ENCODE measurements at regions not wholly inside any gene's neighbourhood (a gene's known extent, or its start where the extent isn't known, plus 50 kb on each side); places are given as distances from the start of the nearest gene placed in this dataset.

GRCh38 chr17:68694791-68695485 is 93.8 kb upstream of the FAM20A start:
- Histone ChIP-seq H3K36me3 (ENCODE audit: control insufficient read depth, insufficient read depth, low read length) (no peaks in the 10 kb centered on the region), H3K27ac (ENCODE audit: low read depth, low read length) (no peak overlapping the region), H3K9me3 (ENCODE audit: control insufficient read depth, insufficient read depth, low read length) (no peaks in the 10 kb centered on the region), H3K4me3 (ENCODE audit: low read depth, low read length) (no peak overlapping the region), H3K27me3 (ENCODE audit: control insufficient read depth, insufficient read depth, low read length) (peaks cover 3% of the 10 kb centered on the region), H3K4me1 (ENCODE audit: control insufficient read depth, insufficient read depth, low read length) (no peaks in the 10 kb centered on the region)
- DNase-seq (ENCODE audit: low read depth in 4 of 6, low spot score in 6 of 6): no peak
- WGBS (ENCODE audit: insufficient coverage): 91% methylated on average over 3 of the region's 6 CpGs

- 94% methylated on average over 8 of the region's 8 CpGs for WGBS (ENCODE audit: insufficient coverage)
- H3K27me3 ChIP-seq (ENCODE audit: control insufficient read depth, insufficient read depth, low read length): peaks cover 3% of the 10 kb centered on the region
- no peaks in the 10 kb centered on the region for H3K4me1 ChIP-seq (ENCODE audit: control insufficient read depth, insufficient read depth, low read length)
- H3K9me3 ChIP-seq (ENCODE audit: control insufficient read depth, insufficient read depth, low read length): no peaks in the 10 kb centered on the region
- no peak overlapping the region for H3K4me3 ChIP-seq (ENCODE audit: low read depth, low read length)
- no peak overlapping the region for H3K27ac ChIP-seq (ENCODE audit: low read depth, low read length)
- DNase-seq (ENCODE audit: low read depth in 4 of 6, low spot score in 6 of 6): no peak
- H3K36me3 ChIP-seq (ENCODE audit: control insufficient read depth, insufficient read depth, low read length): no peaks in the 10 kb centered on the region
Measured at GRCh38 chr17:68693896-68694295, 92.7 kb upstream of the FAM20A start.

GRCh38 chr17:68693466-68693865 is 92.3 kb upstream of the FAM20A start:
- H3K9me3 ChIP-seq (ENCODE audit: control insufficient read depth, insufficient read depth, low read length): no peaks in the 10 kb centered on the region
- WGBS (ENCODE audit: insufficient coverage): no CpG with 5 or more reads among the region's 1 CpG

GRCh38 chr17:68686108-68686988 is 85.2 kb upstream of the FAM20A start:
- H3K27ac ChIP-seq (ENCODE audit: low read depth, low read length): peak overlapping the region; percentile 34
- H3K27me3 ChIP-seq (ENCODE audit: control insufficient read depth, insufficient read depth, low read length): no peaks in the 10 kb centered on the region
- 94% methylated on average over 7 of the region's 10 CpGs for WGBS (ENCODE audit: insufficient coverage)

More at GRCh38 chr17:68693466-68693865, 92.3 kb upstream of the FAM20A start:
- Histone ChIP-seq H3K4me1 (ENCODE audit: control insufficient read depth, insufficient read depth, low read length) (no peaks in the 10 kb centered on the region), H3K4me3 (ENCODE audit: low read depth, low read length) (no peak overlapping the region), H3K27me3 (ENCODE audit: control insufficient read depth, insufficient read depth, low read length) (peaks cover 3% of the 10 kb centered on the region), H3K36me3 (ENCODE audit: control insufficient read depth, insufficient read depth, low read length) (no peaks in the 10 kb centered on the region), H3K27ac (ENCODE audit: low read depth, low read length) (no peak overlapping the region)
- no peak for DNase-seq (ENCODE audit: low read depth in 4 of 6, low spot score in 6 of 6)

GRCh38 chr17:68684949-68685357 is 83.8 kb upstream of the FAM20A start:
- no peaks in the 10 kb centered on the region for H3K36me3 ChIP-seq (ENCODE audit: control insufficient read depth, insufficient read depth, low read length)
- no peaks in the 10 kb centered on the region for H3K27me3 ChIP-seq (ENCODE audit: control insufficient read depth, insufficient read depth, low read length)
- H3K4me3 ChIP-seq (ENCODE audit: low read depth, low read length): no peak overlapping the region
- no CpG with 5 or more reads among the region's 3 CpGs for WGBS (ENCODE audit: insufficient coverage)
- no peaks in the 10 kb centered on the region for H3K4me1 ChIP-seq (ENCODE audit: control insufficient read depth, insufficient read depth, low read length)
- peak in 1 of 6 donors; percentile 59 for DNase-seq (ENCODE audit: low read depth in 4 of 6, low spot score in 6 of 6)
- peak overlapping the region; percentile 58 for H3K27ac ChIP-seq (ENCODE audit: low read depth, low read length)
- no peaks in the 10 kb centered on the region for H3K9me3 ChIP-seq (ENCODE audit: control insufficient read depth, insufficient read depth, low read length)

More at GRCh38 chr17:68686108-68686988, 85.2 kb upstream of the FAM20A start:
- Histone ChIP-seq H3K36me3 (ENCODE audit: control insufficient read depth, insufficient read depth, low read length) (no peaks in the 10 kb centered on the region), H3K4me1 (ENCODE audit: control insufficient read depth, insufficient read depth, low read length) (no peaks in the 10 kb centered on the region), H3K4me3 (ENCODE audit: low read depth, low read length) (no peak overlapping the region), H3K9me3 (ENCODE audit: control insufficient read depth, insufficient read depth, low read length) (no peaks in the 10 kb centered on the region)
- no peak for DNase-seq (ENCODE audit: low read depth in 4 of 6, low spot score in 6 of 6)

- peak in 2 of 6 donors; percentile 64 to 70 for DNase-seq (ENCODE audit: low read depth in 4 of 6, low spot score in 6 of 6)
- Histone ChIP-seq H3K27ac (ENCODE audit: low read depth, low read length) (no peak overlapping the region), H3K4me3 (ENCODE audit: low read depth, low read length) (no peak overlapping the region), H3K4me1 (ENCODE audit: control insufficient read depth, insufficient read depth, low read length) (no peaks in the 10 kb centered on the region), H3K9me3 (ENCODE audit: control insufficient read depth, insufficient read depth, low read length) (no peaks in the 10 kb centered on the region), H3K36me3 (ENCODE audit: control insufficient read depth, insufficient read depth, low read length) (no peaks in the 10 kb centered on the region), H3K27me3 (ENCODE audit: control insufficient read depth, insufficient read depth, low read length) (no peaks in the 10 kb centered on the region)
- 28% methylated on average over 3 of the region's 5 CpGs for WGBS (ENCODE audit: insufficient coverage)
Measured at GRCh38 chr17:68682903-68683302, 81.7 kb upstream of the FAM20A start.

- DNase-seq (ENCODE audit: low read depth in 4 of 6, low spot score in 6 of 6): no peak
- no peak overlapping the region for H3K4me3 ChIP-seq (ENCODE audit: low read depth, low read length)
- H3K27ac ChIP-seq (ENCODE audit: low read depth, low read length): no peak overlapping the region
- H3K36me3 ChIP-seq (ENCODE audit: control insufficient read depth, insufficient read depth, low read length): no peaks in the 10 kb centered on the region
- no peaks in the 10 kb centered on the region for H3K27me3 ChIP-seq (ENCODE audit: control insufficient read depth, insufficient read depth, low read length)
- whole genome bisulfite sequencing (ENCODE audit: insufficient coverage): no CpG with 5 or more reads among the region's 1 CpG
- H3K4me1 ChIP-seq (ENCODE audit: control insufficient read depth, insufficient read depth, low read length): no peaks in the 10 kb centered on the region
- no peaks in the 10 kb centered on the region for H3K9me3 ChIP-seq (ENCODE audit: control insufficient read depth, insufficient read depth, low read length)
Measured at GRCh38 chr17:68679882-68680281, 78.7 kb upstream of the FAM20A start.

- H3K27me3 ChIP-seq (ENCODE audit: control insufficient read depth, insufficient read depth, low read length): no peaks in the 10 kb centered on the region
- WGBS (ENCODE audit: insufficient coverage): 75% methylated on average over 7 of the region's 8 CpGs
- H3K4me3 ChIP-seq (ENCODE audit: low read depth, low read length): no peak overlapping the region
- H3K27ac ChIP-seq (ENCODE audit: low read depth, low read length): no peak overlapping the region
- H3K36me3 ChIP-seq (ENCODE audit: control insufficient read depth, insufficient read depth, low read length): no peaks in the 10 kb centered on the region
- no peaks in the 10 kb centered on the region for H3K9me3 ChIP-seq (ENCODE audit: control insufficient read depth, insufficient read depth, low read length)
- H3K4me1 ChIP-seq (ENCODE audit: control insufficient read depth, insufficient read depth, low read length): no peaks in the 10 kb centered on the region
- DNase-seq (ENCODE audit: low read depth in 4 of 6, low spot score in 6 of 6): no peak
Measured at GRCh38 chr17:68676856-68677255, 75.7 kb upstream of the FAM20A start.

GRCh38 chr17:68675723-68676122 is 74.6 kb upstream of the FAM20A start:
- no peaks in the 10 kb centered on the region for H3K27me3 ChIP-seq (ENCODE audit: control insufficient read depth, insufficient read depth, low read length)
- WGBS (ENCODE audit: insufficient coverage): 80% methylated on average over 2 of the region's 5 CpGs
- no peak overlapping the region for H3K27ac ChIP-seq (ENCODE audit: low read depth, low read length)
- no peak overlapping the region for H3K4me3 ChIP-seq (ENCODE audit: low read depth, low read length)
- H3K36me3 ChIP-seq (ENCODE audit: control insufficient read depth, insufficient read depth, low read length): no peaks in the 10 kb centered on the region
- no peaks in the 10 kb centered on the region for H3K4me1 ChIP-seq (ENCODE audit: control insufficient read depth, insufficient read depth, low read length)
- no peak for DNase-seq (ENCODE audit: low read depth in 4 of 6, low spot score in 6 of 6)
- no peaks in the 10 kb centered on the region for H3K9me3 ChIP-seq (ENCODE audit: control insufficient read depth, insufficient read depth, low read length)

Measured in spinal cord (tissue), 9 donors.